Activated CD4-positive, alpha-beta T cell treated with anti-CD3 and anti-CD28 coated beads, Interleukin-2, Interleukin-4, amounts not matched to agents 100 ng/mL and 50 ng/mL, durations not matched to agents 16 hours and 8 hours (primary cell): ENCODE measurements at regions not wholly inside any gene's neighbourhood (a gene's known extent, or its start where the extent isn't known, plus 50 kb on each side); places are given as distances from the start of the nearest gene placed in this dataset.

ENCODE experiments used
- DNase-seq: peaks from one replicate; pipeline ENCODE4 v3.0.0-alpha.2; 2020; ENCODE audit warnings: low spot score

DNA sequence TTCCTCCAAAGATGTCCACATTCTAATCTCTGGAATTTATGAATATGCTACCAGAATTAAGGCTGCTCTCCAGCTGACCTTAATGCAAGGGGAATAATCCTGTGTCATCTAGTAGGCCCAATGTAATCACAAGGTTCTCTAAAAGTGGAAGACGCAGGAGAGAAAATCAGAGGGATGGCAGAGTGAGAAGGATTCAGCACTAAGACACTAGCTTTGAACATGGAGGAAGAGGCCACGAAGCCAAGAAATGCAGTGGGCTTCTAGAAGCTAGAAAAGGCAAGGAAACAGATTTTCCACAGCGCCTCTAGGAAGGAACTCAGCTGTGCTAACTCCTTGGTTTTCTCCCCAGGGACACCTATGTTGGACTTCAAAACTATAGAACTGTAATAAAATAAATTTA is 240.7 kb upstream of the TRAM1L1 start:
- no peak for DNase-seq

DNA sequence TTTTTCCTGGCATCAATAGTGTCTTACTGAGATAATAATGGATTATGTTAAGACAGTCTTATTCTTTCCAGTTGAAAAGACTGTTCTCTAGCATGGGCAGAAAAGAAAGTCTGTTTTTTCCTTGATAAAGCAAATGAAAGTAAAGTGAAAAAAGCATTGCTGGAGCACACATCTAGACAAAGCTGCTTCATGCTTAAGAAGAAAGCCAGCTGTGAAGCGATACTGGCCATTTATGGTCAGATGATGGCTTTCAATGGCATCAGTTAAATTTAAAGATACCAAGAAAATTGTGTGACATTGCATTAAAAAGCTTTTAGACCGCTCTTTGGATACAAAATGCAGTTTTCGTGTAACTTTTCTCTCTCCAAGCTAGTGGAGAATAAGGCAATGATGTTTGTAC is 242.1 kb upstream of the TRAM1L1 start:
- no peak for DNase-seq

DNA sequence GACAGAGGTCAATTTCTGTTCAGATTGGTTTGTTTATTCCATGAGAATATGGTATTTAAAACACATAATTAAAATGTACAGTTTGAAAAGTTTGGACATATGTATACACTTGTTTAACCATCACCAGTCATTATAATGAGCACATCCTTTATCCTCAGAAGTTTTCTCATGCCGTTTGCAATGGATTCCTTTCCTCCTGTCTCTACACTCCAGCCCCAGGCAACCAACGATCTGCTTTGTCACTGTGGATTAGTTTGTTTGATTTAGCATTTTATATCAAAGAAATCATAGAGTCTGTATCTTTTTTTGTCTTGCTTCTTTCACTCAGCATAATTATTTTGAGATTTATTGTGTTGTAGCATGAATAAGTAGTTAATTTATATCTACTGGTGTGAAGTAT is 243.0 kb upstream of the TRAM1L1 start:
- no peak for DNase-seq

DNA sequence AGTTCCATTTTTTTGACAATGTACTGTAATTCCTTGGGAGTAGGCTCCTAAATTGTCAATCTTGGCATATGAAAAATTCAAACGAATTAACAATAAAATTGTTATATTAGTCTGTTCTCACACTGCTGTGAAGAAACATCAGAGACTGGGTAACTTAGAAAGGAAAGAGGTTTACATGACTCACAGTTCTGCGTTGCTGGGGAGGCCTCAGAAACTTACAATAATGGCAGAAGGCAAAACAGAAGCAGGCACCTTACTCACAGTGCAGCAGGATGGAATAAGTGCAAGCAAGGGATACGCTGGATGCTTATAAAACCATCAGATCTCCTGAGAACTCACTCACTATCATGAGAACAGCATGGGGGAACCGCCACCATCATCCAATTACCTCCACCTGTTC is 246.4 kb upstream of the TRAM1L1 start:
- DNase-seq = no peak

DNA sequence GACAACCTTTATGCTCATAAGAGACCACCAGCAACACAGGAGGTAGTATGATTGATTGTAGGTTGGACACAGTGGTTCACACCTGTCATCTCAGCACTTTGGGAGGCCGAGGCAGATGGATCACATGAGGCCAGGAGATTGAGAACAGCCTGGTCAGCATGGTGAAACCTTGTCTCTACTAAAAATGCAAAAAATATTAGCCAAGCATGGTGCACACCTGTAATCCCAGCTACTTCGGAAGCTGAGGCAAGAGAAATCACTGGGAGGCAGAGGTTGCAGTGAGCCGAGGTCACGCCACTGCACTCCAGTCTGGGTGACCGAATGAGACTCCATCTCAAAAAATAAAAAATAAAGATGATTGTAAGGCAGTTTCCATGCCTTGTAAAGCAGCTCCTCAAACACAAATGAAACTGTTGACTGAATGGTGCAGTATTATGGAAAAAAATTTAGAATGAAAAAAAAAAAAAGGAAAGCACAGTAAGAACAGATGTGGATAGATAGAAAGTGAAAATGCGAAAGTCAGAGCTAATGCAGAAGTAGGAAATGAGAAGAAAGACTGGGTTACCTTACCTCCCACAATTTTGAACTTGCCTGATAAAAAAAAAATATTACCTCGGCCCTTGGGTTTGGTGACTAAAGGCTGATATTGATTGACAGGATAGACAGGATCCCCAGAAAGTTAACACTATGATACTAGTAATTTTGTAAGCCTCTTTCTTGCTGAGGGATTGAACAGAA is 249.2 kb upstream of the TRAM1L1 start:
- DNase-seq = no peak

DNA sequence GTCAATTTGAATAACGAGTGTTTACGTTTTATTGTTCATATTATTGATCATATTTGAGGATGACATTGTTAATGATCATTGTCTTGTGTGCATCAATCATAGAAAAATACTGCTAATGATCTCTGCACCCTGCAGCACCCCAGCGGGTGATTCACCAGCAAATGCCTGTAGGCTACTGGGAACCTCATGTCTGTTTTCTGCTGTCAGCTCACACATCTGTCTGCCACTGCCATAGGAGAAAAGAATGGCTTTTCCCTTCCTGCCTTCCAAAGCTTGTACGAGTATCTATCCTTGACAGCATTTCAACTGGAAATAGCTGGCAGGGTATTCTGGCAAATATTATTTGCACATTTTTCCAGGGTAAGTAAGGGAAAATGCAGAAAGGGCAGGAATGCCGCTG is 272.1 kb upstream of the TRAM1L1 start:
- DNase-seq = no peak

DNA sequence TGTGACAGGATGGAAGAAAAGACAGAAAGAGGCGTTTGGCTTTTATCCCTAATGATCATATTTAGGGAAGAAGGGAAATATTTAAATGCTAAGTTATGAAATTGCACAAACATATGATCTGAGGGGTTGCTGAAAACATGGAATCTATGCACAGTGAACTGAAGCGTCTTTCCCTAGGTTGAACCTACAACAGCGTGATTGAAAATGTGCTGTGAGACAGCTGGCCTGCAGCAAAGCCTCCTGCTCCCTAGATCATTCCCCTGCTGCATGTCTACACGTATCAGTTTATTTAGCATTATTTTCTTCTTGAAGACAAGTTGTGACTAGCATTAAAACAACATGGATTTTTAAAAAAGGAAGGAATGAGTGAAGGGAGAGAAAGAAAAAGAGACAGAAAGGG is 272.5 kb upstream of the TRAM1L1 start:
- no peak for DNase-seq

DNA sequence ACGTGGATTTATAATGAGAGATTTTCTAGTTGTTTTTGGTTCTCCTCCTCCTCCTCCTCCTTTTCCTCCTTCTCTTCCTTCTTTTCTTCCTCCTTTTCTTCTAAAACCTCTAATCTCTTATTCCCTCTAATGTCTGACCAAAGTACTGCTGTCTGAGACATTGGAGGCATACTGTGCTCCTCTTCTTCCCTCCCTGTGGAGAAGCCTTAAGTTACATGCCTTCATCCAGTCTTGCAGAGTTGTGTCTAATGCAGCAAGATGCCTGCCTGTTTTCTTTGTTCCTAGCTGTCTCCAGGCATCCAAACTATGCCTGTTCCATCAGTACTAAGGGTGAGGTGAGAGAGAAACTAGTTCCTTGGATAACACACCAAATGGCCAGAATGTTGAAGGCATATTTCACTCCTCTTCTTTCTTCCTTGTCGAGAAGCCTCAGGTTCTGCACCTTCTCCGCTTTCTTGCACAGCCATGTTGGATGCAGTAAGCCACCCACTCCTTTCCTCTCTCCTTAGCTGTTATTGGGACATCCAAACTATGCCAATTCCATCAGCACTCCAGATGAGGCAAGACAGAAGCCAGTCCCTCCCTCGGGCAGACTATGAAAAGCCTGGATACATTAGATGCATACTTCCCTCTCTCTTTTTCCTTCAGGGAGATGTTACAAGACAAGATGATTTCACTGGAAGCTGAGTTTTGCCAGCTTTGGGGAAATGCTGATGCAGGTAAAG is 285.7 kb upstream of the TRAM1L1 start:
- DNase-seq = no peak

DNA sequence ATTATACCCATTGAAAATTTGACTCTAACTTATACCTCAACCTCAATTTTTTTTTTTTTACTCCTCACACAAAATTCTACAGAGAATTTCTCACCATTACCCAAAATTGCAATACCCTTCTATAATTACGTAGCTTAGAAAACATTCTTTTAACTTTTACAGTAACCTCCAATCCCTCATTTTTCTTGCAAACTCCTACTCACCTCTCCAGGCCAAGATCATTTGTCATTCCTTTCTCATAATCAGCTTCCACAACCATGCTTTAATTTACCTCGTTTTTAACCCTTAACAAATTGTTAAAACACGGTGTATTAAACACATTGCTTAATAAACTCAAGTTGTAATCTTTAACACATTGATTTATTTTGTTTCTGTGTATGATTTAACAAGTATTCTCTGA is 289.7 kb upstream of the TRAM1L1 start:
- no peak for DNase-seq

DNA sequence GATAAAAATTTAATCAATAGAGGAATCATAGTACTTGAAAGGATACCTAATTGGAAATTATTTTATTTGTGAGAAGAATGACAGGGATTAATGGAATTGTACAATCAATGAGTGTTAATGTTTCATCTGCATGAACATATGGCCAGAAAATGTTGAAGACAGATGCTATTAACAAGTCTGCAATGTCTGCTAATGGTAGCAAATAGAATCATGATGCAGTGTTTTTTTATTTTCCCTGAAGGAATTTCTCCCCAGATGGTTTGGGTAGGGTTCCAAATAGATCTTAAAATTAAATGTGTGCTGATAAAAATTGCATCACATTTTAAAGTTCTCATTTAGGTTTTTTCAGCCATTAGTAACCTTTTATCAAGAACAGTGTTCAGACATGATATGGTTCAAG is 291.3 kb upstream of the TRAM1L1 start:
- DNase-seq = no peak

DNA sequence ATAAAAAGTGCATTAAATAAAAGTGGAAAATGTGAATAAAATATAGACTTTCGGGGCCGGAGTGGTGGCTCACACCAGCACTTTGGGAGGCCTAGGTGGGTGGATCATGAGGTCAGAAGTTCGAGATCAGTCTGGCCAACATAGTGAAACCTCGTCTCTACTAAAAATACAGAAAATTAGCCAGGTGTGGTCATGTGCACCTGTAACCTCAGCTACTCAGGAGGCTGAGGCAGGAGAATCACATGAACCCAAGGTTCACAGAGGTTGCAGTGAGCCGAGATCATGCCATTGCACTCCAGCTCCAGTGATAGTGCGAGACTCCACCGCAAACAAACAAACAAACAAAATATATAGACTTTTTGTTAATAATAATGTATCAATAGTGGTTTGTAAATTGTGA is 293.6 kb upstream of the TRAM1L1 start:
- DNase-seq = no peak

DNA sequence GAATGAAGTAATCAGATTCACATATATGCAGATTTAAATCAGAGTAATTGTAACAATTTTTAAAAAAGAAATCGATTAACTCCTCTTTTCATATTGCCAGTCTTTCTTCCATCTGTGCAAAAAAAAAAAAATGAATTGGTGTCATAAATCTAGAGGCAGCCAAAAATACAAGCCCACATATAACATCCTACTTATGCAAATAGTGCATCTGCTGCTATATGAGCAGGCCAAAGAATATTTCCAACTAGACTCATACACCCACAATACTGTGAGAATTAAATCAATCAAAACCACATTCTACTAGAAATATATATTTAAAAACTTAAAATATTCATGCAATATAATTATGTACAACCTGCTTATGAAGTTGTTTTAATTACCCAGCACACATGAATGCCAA is 298.1 kb upstream of the TRAM1L1 start:
- no peak for DNase-seq

DNA sequence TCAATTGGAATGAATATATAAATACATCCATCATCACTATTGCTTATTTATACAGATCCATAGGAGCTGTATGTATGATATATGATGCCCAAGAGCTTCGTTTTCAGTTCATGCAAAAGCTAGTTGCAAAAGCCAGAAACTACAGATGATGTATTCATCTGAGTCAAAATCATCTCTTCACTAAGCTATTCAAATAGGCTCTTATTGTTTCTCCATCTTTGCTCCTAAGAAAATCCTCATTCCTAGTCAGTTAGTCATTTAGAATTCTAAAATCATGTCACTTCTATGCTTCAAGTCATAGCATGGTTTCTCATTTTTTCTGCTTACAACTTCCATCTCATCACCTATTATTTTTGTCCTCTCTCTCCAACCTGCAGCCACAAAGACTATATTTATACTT is 300.1 kb upstream of the TRAM1L1 start:
- no peak for DNase-seq

DNA sequence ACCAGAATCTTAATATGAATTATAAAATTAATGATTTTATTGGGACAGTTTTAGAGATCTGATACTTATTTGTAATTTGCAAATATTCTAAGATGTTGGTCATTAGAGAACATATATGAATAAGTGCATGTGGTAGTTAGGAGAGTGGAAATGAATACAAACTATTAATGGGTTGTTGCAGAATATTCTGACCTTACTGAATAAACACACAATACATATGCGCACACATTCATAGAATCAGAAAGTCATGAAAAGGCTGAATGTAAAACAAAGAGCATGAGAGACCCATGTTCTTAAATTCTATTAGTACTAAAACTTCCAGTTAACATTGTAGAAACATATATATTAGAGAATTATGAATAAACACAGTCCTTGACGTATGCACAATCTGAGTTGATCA is 301.7 kb upstream of the TRAM1L1 start:
- DNase-seq = no peak

DNA sequence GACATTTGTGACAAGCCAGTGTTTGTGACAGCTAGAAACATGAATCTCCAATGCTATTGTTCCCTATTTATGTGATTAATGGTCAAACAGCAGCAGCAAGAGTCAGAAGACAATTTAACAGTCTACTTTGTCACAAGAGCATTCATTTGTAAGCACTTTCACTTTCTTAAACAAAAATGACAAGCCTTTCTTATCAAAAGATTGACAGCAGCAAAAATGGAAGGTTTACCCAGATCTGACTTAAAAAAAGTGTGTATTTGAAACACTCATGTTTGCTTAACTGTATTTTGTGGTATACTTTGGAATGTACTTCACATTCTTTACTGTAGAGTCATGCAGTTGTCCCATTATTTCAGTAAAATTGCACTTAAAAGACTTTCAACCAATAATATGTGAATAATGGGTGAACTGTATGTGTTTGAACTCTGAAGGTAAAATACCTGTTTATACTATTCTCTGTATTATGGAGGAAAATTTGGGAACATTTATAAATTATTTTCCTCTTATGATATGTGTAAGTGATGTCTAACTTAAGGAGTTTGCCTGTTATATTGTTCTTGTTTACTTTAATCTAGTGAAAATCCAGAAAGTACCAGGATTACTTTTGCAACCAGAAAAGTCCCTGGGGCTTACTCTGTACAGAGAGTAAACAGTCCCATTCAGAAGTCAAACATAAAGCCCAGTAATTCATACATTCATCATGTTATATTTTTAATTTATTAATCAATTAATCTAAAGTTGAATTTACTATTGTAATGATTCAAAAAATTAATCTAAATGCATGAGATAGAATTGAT is 314.9 kb upstream of the TRAM1L1 start:
- no peak for DNase-seq

DNA sequence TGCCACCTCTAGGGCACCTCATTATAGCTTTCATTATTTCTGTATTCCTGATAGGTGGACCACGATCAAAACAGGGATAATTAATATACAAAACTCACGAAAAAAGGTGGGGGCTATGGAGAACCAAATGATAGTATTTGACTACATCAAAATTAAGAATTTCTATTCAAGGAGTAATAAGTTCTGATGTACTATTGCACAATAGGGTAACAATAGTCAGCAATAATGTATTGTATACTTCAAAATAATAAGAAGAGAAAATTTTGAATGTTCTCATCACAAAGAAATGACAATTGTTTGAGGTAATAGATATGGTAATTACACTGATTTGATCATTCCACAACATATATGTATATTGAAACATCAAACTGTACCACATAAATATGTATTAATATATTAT is 327.3 kb upstream of the TRAM1L1 start:
- no peak for DNase-seq

DNA sequence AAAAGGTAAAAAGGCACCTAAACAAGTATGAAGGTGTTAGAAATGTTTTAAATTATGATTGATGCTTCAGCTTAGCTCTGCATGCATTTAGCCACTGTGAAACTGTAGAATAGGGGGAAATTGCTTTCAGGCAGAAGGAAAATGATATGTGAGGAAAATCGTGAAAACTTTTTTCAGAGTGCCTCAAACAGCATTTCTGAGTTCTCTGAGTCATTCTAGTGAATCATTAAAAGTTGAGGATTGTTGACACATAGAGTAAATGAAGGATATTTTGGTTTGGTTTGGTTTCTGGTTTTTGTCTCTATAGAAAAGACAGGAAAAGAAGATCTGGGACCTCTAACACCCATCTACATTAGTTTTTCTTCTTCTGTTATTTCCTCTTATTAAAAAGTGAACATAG is 332.5 kb upstream of the TRAM1L1 start:
- DNase-seq = no peak

DNA sequence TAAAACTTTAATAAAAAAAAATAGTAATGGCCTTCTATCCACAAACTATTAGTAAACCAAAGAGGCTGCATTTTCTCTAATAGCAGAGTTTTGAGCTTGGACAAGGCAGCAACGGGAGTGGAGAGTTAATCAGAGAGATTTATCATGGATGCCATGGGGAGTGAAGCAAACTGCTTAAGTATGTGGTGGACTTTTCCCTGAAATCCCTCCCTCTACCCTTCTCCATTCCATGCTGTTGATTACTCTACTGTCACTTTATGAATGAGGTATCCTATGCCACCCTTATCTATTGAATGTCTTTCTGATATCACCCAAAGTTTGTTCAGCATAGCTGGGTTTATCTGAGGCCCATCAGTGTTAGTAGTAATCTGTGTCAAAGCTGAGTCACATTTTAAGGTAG is 335.6 kb upstream of the TRAM1L1 start:
- no peak for DNase-seq

DNA sequence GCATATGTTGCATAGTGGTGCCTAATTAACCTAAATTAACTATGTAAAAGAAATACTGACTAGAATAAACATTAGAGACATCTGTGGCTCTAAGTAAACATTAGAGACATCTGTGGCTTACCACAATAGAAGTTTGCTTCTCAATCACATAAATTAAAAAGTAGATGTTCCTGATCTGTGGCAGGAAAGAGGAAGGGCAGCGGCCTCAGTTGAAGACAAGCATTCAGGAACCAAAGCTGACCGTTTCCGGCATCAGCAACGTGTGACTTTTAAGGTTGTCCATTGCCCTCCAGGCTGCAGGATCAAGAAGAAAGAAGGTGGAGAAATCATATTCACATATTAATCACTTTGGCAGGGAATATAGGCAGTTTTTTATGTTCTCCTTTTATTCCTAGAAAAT is 336.3 kb upstream of the TRAM1L1 start:
- DNase-seq = no peak

DNA sequence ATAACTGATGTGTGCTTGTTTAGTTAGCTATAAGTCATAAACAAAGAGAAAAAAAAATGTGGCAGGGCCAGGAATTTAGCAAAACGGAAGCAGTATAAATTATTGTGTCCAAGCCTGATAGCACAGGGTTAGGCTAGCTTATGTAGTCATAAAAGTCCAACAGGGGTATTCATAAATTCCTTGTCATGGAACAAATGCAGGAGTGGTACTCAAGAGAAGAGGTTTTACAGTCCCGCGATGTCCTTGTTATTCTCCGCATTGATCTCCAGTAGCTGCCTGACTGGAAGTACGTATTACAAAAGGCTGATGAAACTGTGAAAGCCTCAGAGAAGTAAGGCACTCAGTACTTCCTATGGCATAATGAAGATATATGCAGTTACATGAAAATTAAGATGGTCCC is 336.9 kb upstream of the TRAM1L1 start:
- DNase-seq = no peak

DNA sequence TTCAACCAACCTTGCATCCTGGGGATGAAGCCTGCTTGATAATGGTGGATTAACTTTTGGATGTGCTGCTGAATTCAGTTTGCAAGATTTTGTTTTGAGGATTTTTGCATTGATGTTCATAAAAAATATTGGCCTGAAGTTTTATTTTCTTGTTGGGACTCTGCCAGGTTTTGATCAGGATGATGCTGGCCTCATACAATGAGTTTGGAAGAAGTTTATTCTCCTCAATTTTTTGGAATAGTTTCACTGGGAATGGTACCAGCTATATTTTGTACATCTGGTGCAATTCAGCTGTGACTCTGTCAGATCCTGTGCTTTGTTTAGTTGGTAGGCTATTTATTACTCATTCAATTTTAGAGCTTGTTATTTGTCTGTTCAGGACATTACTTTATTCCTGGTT is 340.3 kb upstream of the TRAM1L1 start:
- DNase-seq = no peak

DNA sequence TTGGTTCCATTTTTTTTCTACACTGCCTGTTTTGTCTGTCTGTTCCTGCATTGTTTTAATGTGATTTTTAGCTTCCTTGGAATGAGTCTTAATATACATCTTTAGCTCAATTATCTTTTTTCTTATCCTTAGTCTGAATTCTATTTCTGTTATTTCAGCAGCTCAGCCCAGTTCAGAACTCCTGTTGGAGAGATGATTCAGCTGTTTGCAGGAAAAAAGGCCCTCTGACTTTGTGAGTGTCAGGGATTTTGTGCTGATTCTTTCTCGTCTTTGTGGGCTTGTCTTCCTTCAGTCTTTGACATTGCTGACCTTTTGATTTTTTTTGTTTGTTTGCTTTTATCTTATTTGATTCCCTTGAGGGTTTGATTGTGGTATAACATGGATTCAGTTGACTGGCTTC is 343.2 kb upstream of the TRAM1L1 start:
- DNase-seq = no peak

DNA sequence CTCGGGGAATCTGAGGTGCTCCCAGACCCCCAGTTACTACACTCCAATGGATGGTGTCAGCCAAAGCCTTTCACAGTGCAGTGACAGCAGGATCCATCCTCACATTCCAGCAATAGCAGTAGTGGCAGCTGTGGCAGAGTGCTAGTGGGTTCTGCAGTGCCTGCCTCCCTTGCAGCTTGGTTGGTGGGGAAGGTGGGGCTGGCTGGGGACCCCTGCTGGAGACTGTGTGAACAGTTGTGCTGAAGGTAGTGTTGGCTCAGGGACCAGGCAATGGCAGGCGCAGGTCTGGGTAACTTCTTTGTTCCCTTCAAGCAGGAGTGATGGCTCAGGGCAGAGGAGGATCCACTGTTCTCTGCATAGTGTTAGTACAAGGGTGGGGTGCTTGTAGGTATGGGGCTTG is 343.7 kb upstream of the TRAM1L1 start:
- DNase-seq = no peak
